Psoas muscle (tissue), 7 donors: ENCODE measurements at regions not wholly inside any gene's neighbourhood (a gene's known extent, or its start where the extent isn't known, plus 50 kb on each side); places are given as distances from the start of the nearest gene placed in this dataset.

Source experiments
- ATAC-seq, 4 donors: fragments of 200-7000 bp; cut with Tn5 transposase; one replicate each; pipeline ENCODE4 v1.9.1; 2020; ENCODE audit warnings: moderate library complexity in 3 of 4, mild to moderate bottlenecking in 2 of 4
- DNase-seq, 2 donors: peaks; one replicate each; pipeline ENCODE4 v3.0.0-alpha.2; 2020
- H3K27ac ChIP-seq: fragments of 200-600 bp; one replicate; pipeline ENCODE4 v1.8.0; 2022
- H3K27me3 ChIP-seq, 3 donors: fragments of 200-600 bp in 1 of 3; one replicate each; pipeline versions ENCODE4 v1.6.1 to v1.8.0; 2013 to 2022; ENCODE audit warnings: low read length in 2 of 3, mild to moderate bottlenecking in 2 of 3, moderate library complexity in 1 of 3; ENCODE audit not compliant: insufficient read depth in 3 of 3
- H3K36me3 ChIP-seq, 2 donors: fragments of 200-600 bp in 1 of 2; one replicate each; pipeline versions ENCODE4 v1.6.1 to v1.8.0; 2013 to 2022; ENCODE audit warnings: low read depth in 1 of 2, mild to moderate bottlenecking in 1 of 2, moderate library complexity in 1 of 2; ENCODE audit not compliant: insufficient read depth in 1 of 2
- H3K4me1 ChIP-seq: fragments of 200-600 bp; one replicate; pipeline ENCODE4 v1.8.0; 2022
- H3K4me3 ChIP-seq: fragments of 200-600 bp; one replicate; pipeline ENCODE4 v1.8.0; 2022; ENCODE audit warnings: mild to moderate bottlenecking
- H3K9me3 ChIP-seq: fragments of 200-600 bp; one replicate; pipeline ENCODE4 v1.8.0; 2022
- WGBS, 3 donors: extraction: QIAGEN DNeasy Blood & Tissue Kit; methylation state at CpG; one replicate each; pipeline versions ENCODE4 v1.1.6 to v1.1.7; 2013; 5-methylcytosine and 5-hydroxymethylcytosine counted together
- intact Hi-C, 2 donors: fragments of 100-400 bp; cut with DNase I; formaldehyde crosslinking; loops; one replicate each; pipeline versions ENCODE4 v1.11.0 to v1.14.2; 2022
- TF ChIP-seq, protein P1 (sequence below): fragments of 200-600 bp; IDR thresholded peaks from one replicate; pipeline ENCODE4 v1.8.0; 2022; ENCODE audit warnings: antibody characterized with exemption
- donor health status: healthy with polysubstance abuse.
- donor health status: DM: no; HTN: no; CAD: no; lungs with moderate emphysema.
- donor health status: Bipolar disorder and iron deficiency.
- donor health status: healthy.
- donor health status: DM: yes; HTN: yes; CAD: no.
- donor health status: DM: no; HTN: no; CAD: no.
- donor health status: DM: yes; HTN: yes; CAD: no.

GRCh38 chr5:124419531-124419930 is 326.9 kb downstream of the ZNF608 start:
- DNase-seq = no peak
- Histone ChIP-seq H3K9me3 (peaks cover 9% of the 10 kb centered on the region), H3K36me3 (no peaks in the 10 kb centered on the region), H3K4me3 (no peak overlapping the region), H3K27ac (no peak overlapping the region), H3K27me3 (no peaks in the 10 kb centered on the region), H3K4me1 (no peaks in the 10 kb centered on the region)
- intact Hi-C loops = no loop called here
- TF ChIP-seq, protein P1, sequence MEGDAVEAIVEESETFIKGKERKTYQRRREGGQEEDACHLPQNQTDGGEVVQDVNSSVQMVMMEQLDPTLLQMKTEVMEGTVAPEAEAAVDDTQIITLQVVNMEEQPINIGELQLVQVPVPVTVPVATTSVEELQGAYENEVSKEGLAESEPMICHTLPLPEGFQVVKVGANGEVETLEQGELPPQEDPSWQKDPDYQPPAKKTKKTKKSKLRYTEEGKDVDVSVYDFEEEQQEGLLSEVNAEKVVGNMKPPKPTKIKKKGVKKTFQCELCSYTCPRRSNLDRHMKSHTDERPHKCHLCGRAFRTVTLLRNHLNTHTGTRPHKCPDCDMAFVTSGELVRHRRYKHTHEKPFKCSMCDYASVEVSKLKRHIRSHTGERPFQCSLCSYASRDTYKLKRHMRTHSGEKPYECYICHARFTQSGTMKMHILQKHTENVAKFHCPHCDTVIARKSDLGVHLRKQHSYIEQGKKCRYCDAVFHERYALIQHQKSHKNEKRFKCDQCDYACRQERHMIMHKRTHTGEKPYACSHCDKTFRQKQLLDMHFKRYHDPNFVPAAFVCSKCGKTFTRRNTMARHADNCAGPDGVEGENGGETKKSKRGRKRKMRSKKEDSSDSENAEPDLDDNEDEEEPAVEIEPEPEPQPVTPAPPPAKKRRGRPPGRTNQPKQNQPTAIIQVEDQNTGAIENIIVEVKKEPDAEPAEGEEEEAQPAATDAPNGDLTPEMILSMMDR = no peak
- ATAC-seq = no peak
- 72 to 79% (median 73%) methylated on average over 2 of the region's 2 CpGs for WGBS, 3 donors

GRCh38 chr5:124418390-124418789 is 328.0 kb downstream of the ZNF608 start:
- Histone ChIP-seq H3K27ac (no peak overlapping the region), H3K9me3 (peaks cover 9% of the 10 kb centered on the region), H3K4me3 (no peak overlapping the region), H3K36me3 (no peaks in the 10 kb centered on the region), H3K27me3 (no peaks in the 10 kb centered on the region), H3K4me1 (no peaks in the 10 kb centered on the region)
- TF ChIP-seq, protein P1 = no peak
- WGBS, 3 donors = 91 to 94% (median 93%) methylated on average over 2 of the region's 2 CpGs
- ATAC-seq (no peak), DNase-seq (no peak)
- intact Hi-C loops = no loop called here

DNA sequence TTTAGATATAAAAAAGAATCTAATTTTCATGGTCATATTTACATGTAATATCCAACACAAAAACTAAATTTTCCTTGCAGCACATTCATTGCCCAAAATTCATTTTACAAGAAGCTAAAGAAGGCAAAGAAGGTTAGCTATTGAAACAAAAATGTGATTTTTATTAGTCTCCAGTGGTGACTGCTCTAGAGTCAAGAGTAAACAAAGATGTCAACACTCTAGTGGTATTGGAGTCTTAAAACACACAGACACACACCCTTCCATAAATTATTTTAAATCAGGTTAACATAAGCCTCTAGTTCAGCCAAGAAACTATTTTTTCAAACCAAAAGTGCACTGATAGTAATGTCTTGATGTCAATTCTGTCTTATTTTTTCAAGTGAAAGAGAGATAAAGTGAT is 329.2 kb downstream of the ZNF608 start:
- TF ChIP-seq, protein P1 = no peak
- intact Hi-C loops = no loop called here
- no peaks in the 10 kb centered on the region for H3K27me3 ChIP-seq

GRCh38 chr5:124416627-124417026 is 329.8 kb downstream of the ZNF608 start:
- no peaks in the 10 kb centered on the region for H3K27me3 ChIP-seq
- WGBS, 3 donors = 77 to 94% (median 77%) methylated on average over 3 of the region's 3 CpGs

More for the DNA sequence above, 329.2 kb downstream of the ZNF608 start:
- DNase-seq (no peak), ATAC-seq (no peak)
- no peaks in the 10 kb centered on the region for H3K36me3 ChIP-seq
- no peak overlapping the region for H3K27ac ChIP-seq
- H3K4me1 ChIP-seq = no peaks in the 10 kb centered on the region
- H3K9me3 ChIP-seq = peaks cover 4% of the 10 kb centered on the region
- no peak overlapping the region for H3K4me3 ChIP-seq

GRCh38 chr5:124414973-124415372 is 331.5 kb downstream of the ZNF608 start:
- no peaks in the 10 kb centered on the region for H3K36me3 ChIP-seq
- WGBS, 3 donors = 95 to 97% (median 97%) methylated on average over 3 of the region's 3 CpGs
- no peaks in the 10 kb centered on the region for H3K4me1 ChIP-seq
- intact Hi-C loops = no loop called here
- H3K4me3 ChIP-seq = no peak overlapping the region
- H3K27ac ChIP-seq = no peak overlapping the region
- no peak for ATAC-seq
- DNase-seq = no peak
- no peaks in the 10 kb centered on the region for H3K27me3 ChIP-seq
- H3K9me3 ChIP-seq = no peaks in the 10 kb centered on the region
- TF ChIP-seq, protein P1 = no peak

More at GRCh38 chr5:124416627-124417026, 329.8 kb downstream of the ZNF608 start:
- Histone ChIP-seq H3K27ac (no peak overlapping the region), H3K4me3 (no peak overlapping the region), H3K9me3 (no peaks in the 10 kb centered on the region), H3K36me3 (no peaks in the 10 kb centered on the region), H3K4me1 (no peaks in the 10 kb centered on the region)
- intact Hi-C loops = no loop called here
- TF ChIP-seq, protein P1 = no peak
- DNase-seq = no peak
- ATAC-seq = no peak
